SK-N-SH treated with all-trans-retinoic acid at 6 μM for 48 hours (cell line): ENCODE measurements at regions not wholly inside any gene's neighbourhood (a gene's known extent, or its start where the extent isn't known, plus 50 kb on each side); places are given as distances from the start of the nearest gene placed in this dataset.

Experiments
- ATAC-seq: fragments of 200-7000 bp; cut with Tn5 transposase; 3 replicates; pipeline ENCODE4 v1.9.1; 2020; ENCODE audit warnings: mild to moderate bottlenecking, moderate library complexity
- ARNTL ChIP-seq: fragments of 450-650 bp; formaldehyde crosslinking; IDR thresholded peaks from 2 replicates; pipeline ENCODE4 v1.5.0; 2020; ENCODE audit warnings: low read depth, mild to moderate bottlenecking, moderate library complexity, borderline replicate concordance
- BACH2 ChIP-seq: fragments of 250-450 bp; sonication (Bioruptor Pico); IDR thresholded peaks from 2 replicates; pipeline ENCODE4 v1.9.0; 2021; ENCODE audit warnings: mild to moderate bottlenecking, borderline replicate concordance
- CREB5 ChIP-seq: fragments of 250-450 bp; sonication (Bioruptor Pico); IDR thresholded peaks from 2 replicates; pipeline ENCODE4 v1.5.1; 2020; ENCODE audit warnings: low read depth, mild to moderate bottlenecking, moderate library complexity
- CSDC2 ChIP-seq: fragments of 250-450 bp; sonication (Bioruptor Pico); IDR thresholded peaks from 2 replicates; pipeline ENCODE4 v1.5.0; 2020; ENCODE audit warnings: mild to moderate bottlenecking, moderate library complexity
- CSRNP3 ChIP-seq: fragments of 250-450 bp; sonication (Bioruptor Pico); IDR thresholded peaks from 2 replicates; pipeline ENCODE4 v1.5.1; 2021; ENCODE audit warnings: mild to moderate bottlenecking, moderate library complexity
- ESRRG ChIP-seq: fragments of 250-450 bp; sonication (Bioruptor Pico); IDR thresholded peaks from 2 replicates; pipeline ENCODE4 v1.6.1; 2021; ENCODE audit warnings: mild to moderate bottlenecking
- GLIS3 ChIP-seq: fragments of 250-450 bp; sonication (Bioruptor Pico); IDR thresholded peaks from 2 replicates; pipeline ENCODE4 v1.5.0; 2020; ENCODE audit warnings: mild to moderate bottlenecking, moderate library complexity
- ISL1 ChIP-seq: fragments of 250-450 bp; sonication (Bioruptor Pico); IDR thresholded peaks from 2 replicates; pipeline ENCODE4 v2.1.2; 2022; ENCODE audit warnings: mild to moderate bottlenecking, moderate library complexity
- PATZ1 ChIP-seq: fragments of 250-450 bp; sonication (Bioruptor Pico); IDR thresholded peaks from 2 replicates; pipeline ENCODE4 v1.8.0; 2020; ENCODE audit warnings: mild to moderate bottlenecking, moderate library complexity, borderline replicate concordance
- POU6F1 ChIP-seq: fragments of 250-450 bp; sonication (Bioruptor Pico); IDR thresholded peaks from 2 replicates; pipeline ENCODE4 v1.8.0; 2021; ENCODE audit warnings: low read depth, mild to moderate bottlenecking, moderate library complexity, borderline replicate concordance
- RARB ChIP-seq: fragments of 250-450 bp; sonication (Bioruptor Pico); IDR thresholded peaks from 2 replicates; pipeline ENCODE4 v1.8.0; 2021; ENCODE audit warnings: mild to moderate bottlenecking, moderate library complexity
- SNAI2 ChIP-seq: fragments of 250-450 bp; sonication (Bioruptor Pico); IDR thresholded peaks from 2 replicates; pipeline ENCODE4 v1.5.0; 2020; ENCODE audit warnings: mild to moderate bottlenecking, moderate library complexity
- TCF4 ChIP-seq: fragments of 250-450 bp; sonication (Bioruptor Pico); IDR thresholded peaks from 2 replicates; pipeline ENCODE4 v1.8.0; 2021; ENCODE audit warnings: mild to moderate bottlenecking, moderate library complexity, borderline replicate concordance
- TOX ChIP-seq: fragments of 250-450 bp; sonication (Bioruptor Pico); IDR thresholded peaks from 2 replicates; pipeline ENCODE4 v1.8.0; 2021; ENCODE audit warnings: mild to moderate bottlenecking, moderate library complexity, borderline replicate concordance
- ZC3H10 ChIP-seq: fragments of 250-450 bp; sonication (Bioruptor Pico); IDR thresholded peaks from 2 replicates; pipeline ENCODE4 v1.5.1; 2021; ENCODE audit warnings: mild to moderate bottlenecking, moderate library complexity
- ZFP3 ChIP-seq: fragments of 250-450 bp; sonication (Bioruptor Pico); IDR thresholded peaks from 2 replicates; pipeline ENCODE4 v1.5.0; 2020; ENCODE audit warnings: mild to moderate bottlenecking, moderate library complexity
- ZNF565 ChIP-seq: fragments of 450-650 bp; formaldehyde crosslinking; conservative IDR thresholded peaks from 2 replicates; pipeline ENCODE4 v1.5.0; 2020; ENCODE audit warnings: low read depth, mild to moderate bottlenecking, moderate library complexity
- ZNF8 ChIP-seq: fragments of 450-650 bp; formaldehyde crosslinking; IDR thresholded peaks from 2 replicates; pipeline ENCODE4 v1.5.0; 2020; ENCODE audit warnings: mild to moderate bottlenecking, moderate library complexity
- TF ChIP-seq, protein P1 (sequence below): fragments of 250-450 bp; sonication (Bioruptor Pico); IDR thresholded peaks from 2 replicates; pipeline ENCODE4 v1.5.0; 2020; ENCODE audit warnings: mild to moderate bottlenecking, moderate library complexity

GRCh38 chr2:238974501-238975166 lies 126.7 kb downstream of the TWIST2 start:
- peak; percentile 78 for ATAC-seq
- TF ChIP-seq ISL1 (CRISPR knock-in tag): no peak
- 0 out of 2 replicates have a peak, but pooled peaks have one; percentile 32 for TF ChIP-seq TOX (CRISPR knock-in tag)
- no peak for TF ChIP-seq SNAI2 (CRISPR knock-in tag)

- ATAC-seq: no peak
- TF ChIP-seq, protein P1, sequence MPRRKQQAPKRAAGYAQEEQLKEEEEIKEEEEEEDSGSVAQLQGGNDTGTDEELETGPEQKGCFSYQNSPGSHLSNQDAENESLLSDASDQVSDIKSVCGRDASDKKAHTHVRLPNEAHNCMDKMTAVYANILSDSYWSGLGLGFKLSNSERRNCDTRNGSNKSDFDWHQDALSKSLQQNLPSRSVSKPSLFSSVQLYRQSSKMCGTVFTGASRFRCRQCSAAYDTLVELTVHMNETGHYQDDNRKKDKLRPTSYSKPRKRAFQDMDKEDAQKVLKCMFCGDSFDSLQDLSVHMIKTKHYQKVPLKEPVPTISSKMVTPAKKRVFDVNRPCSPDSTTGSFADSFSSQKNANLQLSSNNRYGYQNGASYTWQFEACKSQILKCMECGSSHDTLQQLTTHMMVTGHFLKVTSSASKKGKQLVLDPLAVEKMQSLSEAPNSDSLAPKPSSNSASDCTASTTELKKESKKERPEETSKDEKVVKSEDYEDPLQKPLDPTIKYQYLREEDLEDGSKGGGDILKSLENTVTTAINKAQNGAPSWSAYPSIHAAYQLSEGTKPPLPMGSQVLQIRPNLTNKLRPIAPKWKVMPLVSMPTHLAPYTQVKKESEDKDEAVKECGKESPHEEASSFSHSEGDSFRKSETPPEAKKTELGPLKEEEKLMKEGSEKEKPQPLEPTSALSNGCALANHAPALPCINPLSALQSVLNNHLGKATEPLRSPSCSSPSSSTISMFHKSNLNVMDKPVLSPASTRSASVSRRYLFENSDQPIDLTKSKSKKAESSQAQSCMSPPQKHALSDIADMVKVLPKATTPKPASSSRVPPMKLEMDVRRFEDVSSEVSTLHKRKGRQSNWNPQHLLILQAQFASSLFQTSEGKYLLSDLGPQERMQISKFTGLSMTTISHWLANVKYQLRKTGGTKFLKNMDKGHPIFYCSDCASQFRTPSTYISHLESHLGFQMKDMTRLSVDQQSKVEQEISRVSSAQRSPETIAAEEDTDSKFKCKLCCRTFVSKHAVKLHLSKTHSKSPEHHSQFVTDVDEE (CRISPR knock-in tag): no peak
- TF ChIP-seq CSDC2 (CRISPR knock-in tag) (no peak), ARNTL (CRISPR knock-in tag) (no peak), POU6F1 (CRISPR knock-in tag) (no peak), ZNF565 (CRISPR knock-in tag) (no peak), TCF4 (CRISPR knock-in tag) (no peak), ZNF8 (CRISPR knock-in tag) (no peak), BACH2 (CRISPR knock-in tag) (no peak), CREB5 (CRISPR knock-in tag) (no peak), CSRNP3 (CRISPR knock-in tag) (no peak), TOX (CRISPR knock-in tag) (no peak), ESRRG (CRISPR knock-in tag) (no peak), ZFP3 (CRISPR knock-in tag) (no peak), GLIS3 (CRISPR knock-in tag) (no peak), ZC3H10 (CRISPR knock-in tag) (no peak), PATZ1 (no peak), RARB (CRISPR knock-in tag) (no peak)
Observed at GRCh38 chr2:238975408-238975807, 127.5 kb downstream of the TWIST2 start.

- TF ChIP-seq PATZ1: no peak
- TF ChIP-seq, all 23 proteins: peak for 0
- no peak for ATAC-seq
Observed at GRCh38 chr2:238978497-238978896, 130.6 kb downstream of the TWIST2 start.
